ENCODE measurements at regions not wholly inside any gene's neighbourhood (a gene's known extent, or its start where the extent isn't known, plus 50 kb on each side); places are given as distances from the start of the nearest gene placed in this dataset.
"Not testable (repeated sequence)": the region's sequence is repeated elsewhere in the genome, so short reads cannot be mapped to it uniquely, and the experiment has no call there.

DNA sequence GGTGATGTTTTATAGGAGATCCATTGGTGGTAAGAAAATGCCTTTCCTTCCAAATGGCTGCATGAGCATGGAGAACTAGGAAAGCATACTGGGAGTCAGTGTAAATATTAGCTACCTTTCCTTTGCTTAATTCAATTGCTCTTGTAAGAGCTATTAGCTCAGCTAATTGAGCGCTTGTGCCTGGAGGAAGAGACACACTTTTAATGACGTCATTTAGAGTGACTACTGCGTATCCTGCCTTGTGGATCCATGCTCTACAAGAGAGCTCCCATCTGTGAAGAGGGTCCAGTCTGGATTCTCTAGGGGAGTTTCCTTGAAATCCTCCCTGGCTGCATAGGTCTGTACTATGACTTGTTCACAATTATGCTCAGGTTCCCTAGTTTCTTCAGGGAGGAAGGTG is 63.8 kb upstream of the ARRDC3 start:
- TF ChIP-seq, protein P1, sequence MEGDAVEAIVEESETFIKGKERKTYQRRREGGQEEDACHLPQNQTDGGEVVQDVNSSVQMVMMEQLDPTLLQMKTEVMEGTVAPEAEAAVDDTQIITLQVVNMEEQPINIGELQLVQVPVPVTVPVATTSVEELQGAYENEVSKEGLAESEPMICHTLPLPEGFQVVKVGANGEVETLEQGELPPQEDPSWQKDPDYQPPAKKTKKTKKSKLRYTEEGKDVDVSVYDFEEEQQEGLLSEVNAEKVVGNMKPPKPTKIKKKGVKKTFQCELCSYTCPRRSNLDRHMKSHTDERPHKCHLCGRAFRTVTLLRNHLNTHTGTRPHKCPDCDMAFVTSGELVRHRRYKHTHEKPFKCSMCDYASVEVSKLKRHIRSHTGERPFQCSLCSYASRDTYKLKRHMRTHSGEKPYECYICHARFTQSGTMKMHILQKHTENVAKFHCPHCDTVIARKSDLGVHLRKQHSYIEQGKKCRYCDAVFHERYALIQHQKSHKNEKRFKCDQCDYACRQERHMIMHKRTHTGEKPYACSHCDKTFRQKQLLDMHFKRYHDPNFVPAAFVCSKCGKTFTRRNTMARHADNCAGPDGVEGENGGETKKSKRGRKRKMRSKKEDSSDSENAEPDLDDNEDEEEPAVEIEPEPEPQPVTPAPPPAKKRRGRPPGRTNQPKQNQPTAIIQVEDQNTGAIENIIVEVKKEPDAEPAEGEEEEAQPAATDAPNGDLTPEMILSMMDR (IDR thresholded peaks at IDR 0.05): not testable (repeated sequence)
- TF ChIP-seq POLR2AphosphoS5, EP300, POLR2A (IDR thresholded peaks at IDR 0.05): not testable (repeated sequence)
